ENCODE measurements at regions not wholly inside any gene's neighbourhood (a gene's known extent, or its start where the extent isn't known, plus 50 kb on each side); places are given as distances from the start of the nearest gene placed in this dataset.

GRCh38 chr1:186540521-186540920, 79.6 kb upstream of the PDC start:
- no peak for TF ChIP-seq CTCF (IDR thresholded peaks at IDR 0.05)
- TF ChIP-seq POLR2A (IDR thresholded peaks at IDR 0.05): no peak

Data from ovary (tissue), 3 donors.